BLaER1 (cell line): ENCODE measurements at regions not wholly inside any gene's neighbourhood (a gene's known extent, or its start where the extent isn't known, plus 50 kb on each side); places are given as distances from the start of the nearest gene placed in this dataset.

Experiments used
- H3K27ac ChIP-seq: shearing (Covaris generic); formaldehyde crosslinking; 2 replicates; pipeline ENCODE4 v1.8.1; 2022
- H3K27me3 ChIP-seq: shearing (Covaris generic); formaldehyde crosslinking; 2 replicates; pipeline ENCODE4 v1.8.1; 2022
- H3K36me3 ChIP-seq: shearing (Covaris generic); formaldehyde crosslinking; 2 replicates; pipeline ENCODE4 v1.8.1; 2022
- H3K4me1 ChIP-seq: shearing (Covaris generic); formaldehyde crosslinking; 2 replicates; pipeline ENCODE4 v1.8.1; 2022
- H3K4me2 ChIP-seq: shearing (Covaris generic); formaldehyde crosslinking; 2 replicates; pipeline ENCODE4 v1.8.1; 2022
- H3K4me3 ChIP-seq: shearing (Covaris generic); formaldehyde crosslinking; 2 replicates; pipeline ENCODE4 v1.8.1; 2022
- H3K9ac ChIP-seq: shearing (Covaris generic); formaldehyde crosslinking; 2 replicates; pipeline ENCODE4 v1.8.1; 2022
- H3K9me3 ChIP-seq: shearing (Covaris generic); formaldehyde crosslinking; 2 replicates; pipeline ENCODE4 v1.8.1; 2022
- H4K20me1 ChIP-seq: shearing (Covaris generic); formaldehyde crosslinking; 2 replicates; pipeline ENCODE4 v1.8.1; 2022
- Cebpa-rat ChIP-seq: shearing (Covaris generic); IDR thresholded peaks from 2 replicates; pipeline ENCODE4 v1.8.1; 2022

GRCh38 chr3:177281292-177282118 lies 84.2 kb upstream of the TBL1XR1 start:
- no peak overlapping the region for H3K4me2 ChIP-seq

GRCh38 chr3:177282119-177282655 lies 84.9 kb upstream of the TBL1XR1 start:
- no peak overlapping the region for H3K4me3 ChIP-seq
- H3K9ac ChIP-seq: no peak overlapping the region
- H3K4me1 ChIP-seq: peaks cover 16% of the 10 kb centered on the region
- TF ChIP-seq Cebpa-rat: no peak
- peaks cover 6% of the 10 kb centered on the region for H3K9me3 ChIP-seq
- no peaks in the 10 kb centered on the region for H3K36me3 ChIP-seq
- no peak overlapping the region for H3K27ac ChIP-seq
- no peaks in the 10 kb centered on the region for H4K20me1 ChIP-seq
- no peaks in the 10 kb centered on the region for H3K27me3 ChIP-seq
- H3K4me2 ChIP-seq: no peak overlapping the region

More at GRCh38 chr3:177281292-177282118, 84.2 kb upstream of the TBL1XR1 start:
- Histone ChIP-seq H3K36me3 (no peaks in the 10 kb centered on the region), H4K20me1 (no peaks in the 10 kb centered on the region), H3K4me3 (no peak overlapping the region), H3K4me1 (peaks cover 16% of the 10 kb centered on the region), H3K27me3 (no peaks in the 10 kb centered on the region), H3K9me3 (peaks cover 6% of the 10 kb centered on the region), H3K27ac (no peak overlapping the region), H3K9ac (no peak overlapping the region)
- no peak for TF ChIP-seq Cebpa-rat

- Histone ChIP-seq H3K4me2 (no peak overlapping the region), H3K4me1 (peaks cover 16% of the 10 kb centered on the region), H3K9ac (no peak overlapping the region), H3K4me3 (no peak overlapping the region), H3K27me3 (no peaks in the 10 kb centered on the region), H3K36me3 (no peaks in the 10 kb centered on the region), H3K9me3 (peaks cover 6% of the 10 kb centered on the region), H3K27ac (no peak overlapping the region), H4K20me1 (no peaks in the 10 kb centered on the region)
- TF ChIP-seq Cebpa-rat: no peak
Measured at GRCh38 chr3:177283983-177284382, 86.7 kb upstream of the TBL1XR1 start.

DNA sequence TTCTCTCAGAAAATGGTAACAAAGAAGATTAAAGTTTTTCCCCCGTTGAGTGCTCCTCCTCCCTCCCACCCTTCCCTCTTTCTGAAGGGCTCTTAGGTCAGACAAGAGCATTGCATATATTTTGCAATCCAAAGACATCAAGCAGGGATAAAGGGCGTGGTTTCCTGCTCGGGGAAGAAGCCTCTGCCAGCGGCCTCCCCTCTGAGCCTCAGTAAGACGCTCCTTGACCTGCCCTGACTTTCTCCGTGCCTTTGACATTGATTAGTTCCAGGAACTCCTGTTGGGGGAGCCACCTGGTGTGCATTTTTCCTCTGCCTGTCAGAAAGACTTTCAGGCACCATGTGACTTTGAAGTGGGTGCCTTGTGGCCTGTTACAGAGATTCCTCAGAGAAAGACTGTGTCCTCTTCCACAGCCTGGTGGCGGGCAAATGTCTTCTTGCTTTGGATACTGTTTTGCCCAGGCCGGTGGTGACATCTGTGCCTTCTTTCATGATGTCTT lies 87.2 kb upstream of the TBL1XR1 start:
- no peak overlapping the region for H3K27ac ChIP-seq

DNA sequence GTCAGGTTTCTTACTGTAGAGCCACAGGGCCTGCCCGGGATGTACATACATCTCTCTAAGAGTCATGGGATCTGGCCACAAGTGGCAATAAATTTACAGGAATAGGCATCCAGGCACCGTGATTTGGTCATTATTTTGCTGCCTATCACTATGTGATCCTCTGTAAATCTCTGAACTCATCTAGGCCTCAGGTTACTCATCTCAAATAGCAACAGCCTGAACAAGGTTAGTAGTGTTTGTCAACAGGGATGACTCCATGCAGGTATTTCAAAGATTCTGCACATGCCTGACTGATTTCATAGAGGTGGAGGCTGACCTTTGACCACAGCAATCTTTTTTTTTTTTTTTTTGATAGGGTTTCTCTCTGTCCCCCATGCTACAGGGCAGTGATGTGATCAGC lies 88.8 kb upstream of the TBL1XR1 start:
- Histone ChIP-seq H3K4me2 (no peak overlapping the region), H3K4me1 (peaks cover 20% of the 10 kb centered on the region), H3K9me3 (peaks cover 3% of the 10 kb centered on the region)

More for the DNA sequence above, 87.2 kb upstream of the TBL1XR1 start:
- Histone ChIP-seq H3K36me3 (no peaks in the 10 kb centered on the region), H4K20me1 (no peaks in the 10 kb centered on the region), H3K4me3 (no peak overlapping the region), H3K9ac (no peak overlapping the region), H3K4me2 (no peak overlapping the region), H3K9me3 (peaks cover 6% of the 10 kb centered on the region), H3K4me1 (peaks cover 16% of the 10 kb centered on the region), H3K27me3 (no peaks in the 10 kb centered on the region)
- no peak for TF ChIP-seq Cebpa-rat

DNA sequence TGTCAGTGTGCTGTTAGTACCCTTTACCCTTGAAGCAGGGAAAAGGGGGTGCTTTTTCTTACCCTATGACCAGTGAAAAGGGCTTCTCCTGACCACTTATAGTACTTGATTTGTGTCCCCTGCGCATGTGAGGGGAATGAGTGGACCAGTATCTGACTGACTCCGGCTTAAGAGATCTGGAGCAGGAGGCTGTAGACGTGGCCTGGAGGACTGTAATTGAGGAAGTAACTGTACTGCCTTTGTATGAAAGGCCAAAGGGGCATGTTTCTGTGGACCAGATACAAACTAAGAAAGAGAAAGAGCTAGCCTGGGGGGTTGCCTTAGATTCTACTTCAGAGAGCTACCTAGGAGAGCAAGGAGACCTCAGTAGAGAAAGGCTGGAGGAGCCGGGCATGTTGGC lies 89.9 kb upstream of the TBL1XR1 start:
- Histone ChIP-seq H3K9ac (no peak overlapping the region), H3K9me3 (no peaks in the 10 kb centered on the region), H3K4me3 (no peak overlapping the region), H3K4me2 (no peak overlapping the region), H3K27ac (no peak overlapping the region), H3K36me3 (no peaks in the 10 kb centered on the region), H4K20me1 (no peaks in the 10 kb centered on the region), H3K27me3 (no peaks in the 10 kb centered on the region), H3K4me1 (peaks cover 8% of the 10 kb centered on the region)
- no peak for TF ChIP-seq Cebpa-rat

More for the DNA sequence above, 88.8 kb upstream of the TBL1XR1 start:
- H3K27ac ChIP-seq: no peak overlapping the region
- H3K4me3 ChIP-seq: no peak overlapping the region
- no peaks in the 10 kb centered on the region for H3K27me3 ChIP-seq
- TF ChIP-seq Cebpa-rat: no peak
- H3K9ac ChIP-seq: no peak overlapping the region
- no peaks in the 10 kb centered on the region for H3K36me3 ChIP-seq
- H4K20me1 ChIP-seq: no peaks in the 10 kb centered on the region

DNA sequence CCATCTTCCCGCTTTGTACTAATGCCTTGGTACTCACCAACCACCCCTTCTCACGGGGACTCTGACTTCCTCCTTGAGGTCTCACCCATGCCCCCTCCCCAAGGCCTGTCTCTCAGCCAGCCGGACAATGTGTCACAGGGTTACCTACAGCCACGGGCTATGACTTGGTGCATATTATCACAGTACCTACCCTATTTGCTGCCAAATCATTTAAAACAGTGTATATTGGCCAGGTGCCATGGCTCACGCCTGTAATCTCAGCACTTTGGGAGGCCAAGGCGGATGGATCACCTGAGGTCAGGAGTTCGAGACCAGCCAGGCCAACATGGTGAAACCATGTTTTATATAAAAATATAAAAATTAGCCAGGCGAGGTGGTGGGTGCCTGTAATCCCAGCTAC lies 93.4 kb upstream of the TBL1XR1 start:
- Histone ChIP-seq H3K4me2 (no peak overlapping the region), H3K27ac (no peak overlapping the region), H3K27me3 (no peaks in the 10 kb centered on the region), H3K4me3 (no peak overlapping the region), H3K36me3 (no peaks in the 10 kb centered on the region), H3K4me1 (peaks cover 8% of the 10 kb centered on the region), H4K20me1 (no peaks in the 10 kb centered on the region), H3K9me3 (no peaks in the 10 kb centered on the region), H3K9ac (no peak overlapping the region)
- no peak for TF ChIP-seq Cebpa-rat

DNA sequence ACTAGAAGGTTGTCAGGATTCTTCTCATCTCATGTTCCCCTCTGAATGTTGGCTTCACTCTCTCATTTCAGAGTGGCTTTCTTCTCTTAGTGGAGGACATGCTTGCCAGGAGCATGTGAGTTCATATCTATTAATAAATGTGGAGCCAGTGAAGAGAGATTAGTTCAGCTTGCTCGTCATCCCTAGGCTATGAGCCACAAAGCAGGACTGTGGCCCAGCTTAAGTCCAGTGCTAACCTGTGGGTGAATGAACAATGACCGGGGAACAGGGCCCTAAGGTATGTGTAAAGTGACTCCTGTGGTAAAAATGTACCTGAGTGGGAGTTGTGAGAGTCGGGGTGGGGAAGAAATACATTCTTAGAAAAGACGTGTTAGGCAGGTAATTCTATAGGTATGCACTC lies 96.9 kb upstream of the TBL1XR1 start:
- no peak overlapping the region for H3K9ac ChIP-seq

GRCh38 chr3:177295116-177295515 lies 97.8 kb upstream of the TBL1XR1 start:
- no peaks in the 10 kb centered on the region for H3K27me3 ChIP-seq
- peaks cover 8% of the 10 kb centered on the region for H3K4me1 ChIP-seq
- H3K9me3 ChIP-seq: 0 out of 2 replicates have a peak, but pooled peaks cover 5% of the 10 kb centered on the region
- TF ChIP-seq Cebpa-rat: no peak
- H3K36me3 ChIP-seq: no peaks in the 10 kb centered on the region
- no peak overlapping the region for H3K4me2 ChIP-seq
- H3K27ac ChIP-seq: no peak overlapping the region
- H4K20me1 ChIP-seq: no peaks in the 10 kb centered on the region
- no peak overlapping the region for H3K9ac ChIP-seq
- H3K4me3 ChIP-seq: no peak overlapping the region

More for the DNA sequence above, 96.9 kb upstream of the TBL1XR1 start:
- Histone ChIP-seq H3K36me3 (no peaks in the 10 kb centered on the region), H3K4me2 (no peak overlapping the region), H4K20me1 (no peaks in the 10 kb centered on the region), H3K4me3 (no peak overlapping the region), H3K9me3 (0 out of 2 replicates have a peak, but pooled peaks cover 5% of the 10 kb centered on the region), H3K4me1 (peaks cover 8% of the 10 kb centered on the region), H3K27ac (no peak overlapping the region), H3K27me3 (no peaks in the 10 kb centered on the region)
- TF ChIP-seq Cebpa-rat: no peak

GRCh38 chr3:177299250-177299649 lies 102.0 kb upstream of the TBL1XR1 start:
- TF ChIP-seq Cebpa-rat: no peak
- Histone ChIP-seq H3K27me3 (no peaks in the 10 kb centered on the region), H3K27ac (no peak overlapping the region), H3K4me3 (no peak overlapping the region), H4K20me1 (no peaks in the 10 kb centered on the region), H3K4me1 (peaks cover 11% of the 10 kb centered on the region), H3K9me3 (0 out of 2 replicates have a peak, but pooled peaks cover 5% of the 10 kb centered on the region), H3K36me3 (no peaks in the 10 kb centered on the region), H3K4me2 (no peak overlapping the region), H3K9ac (no peak overlapping the region)
